Suprapubic skin (tissue), 4 donors: ENCODE measurements at regions not wholly inside any gene's neighbourhood (a gene's known extent, or its start where the extent isn't known, plus 50 kb on each side); places are given as distances from the start of the nearest gene placed in this dataset.

Experiments used
- DNase-seq, 2 donors: peaks; one replicate each; pipeline ENCODE4 v3.0.0-alpha.2; 2019; ENCODE audit warnings: low spot score in 2 of 2
- H3K27ac ChIP-seq: fragments of 200-600 bp; sonication (generic); one replicate; pipeline ENCODE4 v1.5.1; 2019
- H3K27me3 ChIP-seq: fragments of 200-600 bp; sonication (generic); one replicate; pipeline ENCODE4 v1.5.1; 2019
- H3K36me3 ChIP-seq: fragments of 200-600 bp; sonication (generic); one replicate; pipeline ENCODE4 v1.5.1; 2019
- H3K4me1 ChIP-seq: fragments of 200-600 bp; sonication (generic); one replicate; pipeline ENCODE4 v1.5.1; 2019
- H3K4me3 ChIP-seq: fragments of 200-600 bp; sonication (generic); one replicate; pipeline ENCODE4 v1.5.1; 2019; ENCODE audit warnings: mild to moderate bottlenecking
- H3K9me3 ChIP-seq: fragments of 200-600 bp; sonication (generic); one replicate; pipeline ENCODE4 v1.5.1; 2019
- CTCF ChIP-seq, 2 donors: fragments of 200-600 bp in 1 of 2; fragments of 450-650 bp in 1 of 2; sonication (generic) in 1 of 2; IDR thresholded peaks; one replicate each; pipeline ENCODE4 v1.5.1; 2016 to 2019; ENCODE audit warnings: antibody characterized with exemption in 2 of 2, mild to moderate bottlenecking in 1 of 2, moderate library complexity in 1 of 2
- EP300 ChIP-seq: sonication (generic); formaldehyde crosslinking; IDR thresholded peaks from one replicate; pipeline ENCODE4 v1.6.1; 2017; ENCODE audit warnings: antibody characterized with exemption
- POLR2A ChIP-seq, 2 donors: fragments of 450-650 bp; IDR thresholded peaks; one replicate each; pipeline ENCODE4 v1.6.1; 2017; ENCODE audit warnings: antibody characterized with exemption in 2 of 2, mild to moderate bottlenecking in 2 of 2, moderate library complexity in 2 of 2
- POLR2AphosphoS5 ChIP-seq, 3 donors: sonication (generic); formaldehyde crosslinking; IDR thresholded peaks; one replicate each; pipeline ENCODE4 v1.6.1; 2017; ENCODE audit warnings: antibody characterized with exemption in 3 of 3
- WGBS: methylation state at CpG from one replicate; pipeline ENCODE4 v1.1.5; 2018; 5-methylcytosine and 5-hydroxymethylcytosine counted together

- Histone ChIP-seq H3K36me3 (no peaks in the 10 kb centered on the region), H3K27ac (no peak overlapping the region), H3K9me3 (no peaks in the 10 kb centered on the region), H3K4me3 (no peak overlapping the region), H3K27me3 (no peaks in the 10 kb centered on the region), H3K4me1 (no peaks in the 10 kb centered on the region)
- no peak for DNase-seq
- 74% methylated on average over 2 of the region's 2 CpGs for WGBS
- TF ChIP-seq EP300 (no peak), POLR2A (IDR thresholded peaks at IDR 0.05) (no peak), CTCF (IDR thresholded peaks at IDR 0.05) (no peak), POLR2AphosphoS5 (IDR thresholded peaks at IDR 0.05) (no peak)
Measured at GRCh38 chr6:120614723-120615122, 719.6 kb downstream of the TBC1D32 start.

DNA sequence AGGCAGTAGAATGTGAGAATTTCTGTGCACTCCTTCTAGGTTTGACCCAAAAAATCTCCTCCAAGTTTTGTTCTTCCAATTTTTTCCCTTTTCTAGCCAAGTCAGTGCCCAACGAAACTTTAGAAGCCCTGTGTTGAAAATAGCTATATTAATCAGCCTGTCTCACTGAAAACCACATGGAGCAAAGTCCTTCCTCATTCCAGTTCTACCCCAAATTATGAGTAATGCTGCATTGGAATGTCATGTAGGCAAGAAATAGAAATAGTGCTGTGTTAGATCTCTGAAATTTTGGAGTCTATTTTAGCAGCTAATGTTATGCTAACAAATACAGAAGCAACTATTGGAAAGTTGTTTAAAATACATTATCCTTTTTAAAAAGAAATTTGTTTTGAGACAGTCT, 725.5 kb downstream of the TBC1D32 start:
- no peak overlapping the region for H3K27ac ChIP-seq
- no peaks in the 10 kb centered on the region for H3K36me3 ChIP-seq
- WGBS = 19% methylated on average over 1 of the region's 1 CpG
- H3K27me3 ChIP-seq = no peaks in the 10 kb centered on the region
- no peak overlapping the region for H3K4me3 ChIP-seq
- H3K9me3 ChIP-seq = no peaks in the 10 kb centered on the region
- no peak for DNase-seq
- H3K4me1 ChIP-seq = no peaks in the 10 kb centered on the region
- TF ChIP-seq CTCF (IDR thresholded peaks at IDR 0.05) = no peak
- TF ChIP-seq EP300 = no peak
- no peak for TF ChIP-seq POLR2AphosphoS5 (IDR thresholded peaks at IDR 0.05)
- TF ChIP-seq POLR2A (IDR thresholded peaks at IDR 0.05) = no peak

GRCh38 chr6:120606743-120607142, 727.5 kb downstream of the TBC1D32 start:
- TF ChIP-seq POLR2A (IDR thresholded peaks at IDR 0.05) (no peak), EP300 (no peak), CTCF (IDR thresholded peaks at IDR 0.05) (no peak), POLR2AphosphoS5 (IDR thresholded peaks at IDR 0.05) (no peak)
- WGBS = 73% methylated on average over 4 of the region's 4 CpGs
- H3K27me3 ChIP-seq = no peaks in the 10 kb centered on the region

GRCh38 chr6:120604510-120604909, 729.8 kb downstream of the TBC1D32 start:
- Histone ChIP-seq H3K4me3 (no peak overlapping the region), H3K27ac (no peak overlapping the region), H3K4me1 (no peaks in the 10 kb centered on the region), H3K27me3 (no peaks in the 10 kb centered on the region), H3K36me3 (no peaks in the 10 kb centered on the region), H3K9me3 (no peaks in the 10 kb centered on the region)
- DNase-seq = no peak
- WGBS = 90% methylated on average over 1 of the region's 1 CpG
- no peak for TF ChIP-seq POLR2A (IDR thresholded peaks at IDR 0.05)
- TF ChIP-seq POLR2AphosphoS5 (IDR thresholded peaks at IDR 0.05) = no peak
- TF ChIP-seq EP300 = no peak
- TF ChIP-seq CTCF (IDR thresholded peaks at IDR 0.05) = no peak

More at GRCh38 chr6:120606743-120607142, 727.5 kb downstream of the TBC1D32 start:
- H3K27ac ChIP-seq = no peak overlapping the region
- no peaks in the 10 kb centered on the region for H3K36me3 ChIP-seq
- no peaks in the 10 kb centered on the region for H3K4me1 ChIP-seq
- no peak for DNase-seq
- H3K9me3 ChIP-seq = no peaks in the 10 kb centered on the region
- H3K4me3 ChIP-seq = no peak overlapping the region

DNA sequence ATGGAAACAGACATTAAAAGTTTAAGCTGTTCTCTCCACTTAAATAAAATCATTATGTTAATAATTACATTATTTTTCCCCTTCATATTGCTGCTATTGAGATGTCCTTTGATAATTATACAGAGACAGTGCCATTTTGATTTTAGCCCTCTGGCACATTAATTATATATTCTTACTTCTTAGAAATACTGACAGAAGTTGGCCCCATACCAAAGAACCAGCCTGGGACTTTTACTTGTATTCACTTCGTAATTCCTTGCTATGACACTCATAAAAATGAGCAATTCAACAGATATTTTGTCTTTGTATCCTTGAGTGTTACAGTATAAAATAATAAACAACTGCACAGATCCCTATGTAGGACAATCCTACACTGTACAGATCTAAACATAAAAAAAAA, 743.7 kb downstream of the TBC1D32 start:
- H3K27ac ChIP-seq = no peak overlapping the region
- DNase-seq = no peak
- H3K9me3 ChIP-seq = no peaks in the 10 kb centered on the region
- 32% methylated on average over 1 of the region's 1 CpG for WGBS
- TF ChIP-seq CTCF (IDR thresholded peaks at IDR 0.05) (no peak), EP300 (no peak), POLR2A (IDR thresholded peaks at IDR 0.05) (no peak), POLR2AphosphoS5 (IDR thresholded peaks at IDR 0.05) (no peak)
- no peaks in the 10 kb centered on the region for H3K36me3 ChIP-seq
- no peak overlapping the region for H3K4me3 ChIP-seq
- H3K27me3 ChIP-seq = no peaks in the 10 kb centered on the region
- H3K4me1 ChIP-seq = no peaks in the 10 kb centered on the region
